ENCODE measurements at regions not wholly inside any gene's neighbourhood (a gene's known extent, or its start where the extent isn't known, plus 50 kb on each side); places are given as distances from the start of the nearest gene placed in this dataset.

DNA sequence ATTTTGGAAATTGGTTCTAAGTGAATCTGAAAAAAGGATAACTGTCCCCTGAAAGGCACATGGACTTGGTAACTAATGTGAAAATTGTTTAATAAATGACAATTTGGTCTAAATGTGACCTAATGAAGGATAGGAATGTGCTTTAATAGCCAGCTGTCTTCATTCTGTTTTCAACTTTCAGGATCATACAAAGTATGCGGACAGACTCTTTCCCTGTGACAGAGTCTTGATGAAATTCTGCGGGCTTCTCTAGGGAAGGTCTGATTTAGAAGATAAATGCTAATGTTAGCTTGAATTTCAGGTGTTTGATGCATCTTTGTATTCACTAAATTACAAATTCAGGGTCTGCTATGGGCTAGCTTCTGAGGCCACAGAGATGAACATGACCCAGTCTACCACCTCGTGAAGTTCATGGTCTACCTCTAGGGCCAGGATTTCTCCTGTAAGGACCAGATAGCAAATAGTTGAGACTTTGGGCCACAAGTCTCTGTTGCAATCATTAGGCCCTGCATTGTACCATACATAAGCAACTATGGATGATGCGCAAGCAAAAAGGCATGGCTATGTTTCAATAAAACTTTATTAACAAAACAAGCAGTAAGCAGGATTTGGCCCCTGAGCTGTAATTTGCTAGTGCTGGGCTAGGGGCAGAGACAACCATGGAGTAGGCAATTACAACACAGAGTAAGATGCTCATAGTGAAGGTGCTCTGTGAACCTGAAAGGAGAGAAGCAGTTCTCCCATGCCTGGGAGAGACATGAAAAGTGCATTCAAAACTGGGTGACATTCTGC lies 368.6 kb downstream of the INHBA start:
- no peak for DNase-seq

- peak; percentile 86 for DNase-seq
Measured at GRCh38 chr7:41333511-41333910, 369.4 kb downstream of the INHBA start.

DNA sequence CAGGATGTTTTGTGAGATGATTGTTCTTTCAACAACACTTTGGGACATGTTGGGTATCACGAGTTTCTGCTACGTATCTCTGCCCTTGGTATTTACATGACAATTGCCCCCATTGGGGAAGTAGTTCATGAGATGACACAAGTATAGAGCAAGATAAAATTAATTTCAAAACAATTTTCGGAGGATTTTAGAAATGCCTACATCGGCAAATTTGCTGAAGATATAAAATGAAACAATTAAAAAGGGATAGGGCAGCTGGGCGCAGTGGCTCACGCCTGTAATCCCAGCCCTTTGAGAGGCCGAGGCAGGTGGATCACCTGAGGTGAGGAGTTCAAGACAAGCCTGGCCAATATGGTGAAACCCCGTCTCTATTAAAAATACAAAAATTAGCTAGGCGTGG lies 371.7 kb downstream of the INHBA start:
- DNase-seq = no peak

DNA sequence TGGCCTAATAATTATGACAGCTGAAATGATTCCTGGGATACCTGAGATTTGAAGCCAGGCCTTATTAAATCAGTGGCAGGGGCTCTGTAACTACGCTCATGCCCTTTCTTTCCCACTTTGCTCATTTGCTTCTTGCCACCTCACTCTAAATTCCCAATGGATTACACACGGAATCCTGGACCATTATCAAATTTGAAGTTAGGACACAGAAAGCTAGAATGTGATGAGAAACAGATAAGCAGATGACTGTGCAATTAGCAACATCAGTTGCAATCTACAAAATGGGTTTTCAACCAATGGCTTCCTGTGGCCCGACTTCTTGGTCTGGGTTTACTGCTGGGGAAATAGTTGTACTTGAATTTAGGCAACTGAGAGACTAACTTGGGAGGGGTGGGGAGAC lies 374.3 kb downstream of the INHBA start:
- peak; percentile 67 for DNase-seq

DNA sequence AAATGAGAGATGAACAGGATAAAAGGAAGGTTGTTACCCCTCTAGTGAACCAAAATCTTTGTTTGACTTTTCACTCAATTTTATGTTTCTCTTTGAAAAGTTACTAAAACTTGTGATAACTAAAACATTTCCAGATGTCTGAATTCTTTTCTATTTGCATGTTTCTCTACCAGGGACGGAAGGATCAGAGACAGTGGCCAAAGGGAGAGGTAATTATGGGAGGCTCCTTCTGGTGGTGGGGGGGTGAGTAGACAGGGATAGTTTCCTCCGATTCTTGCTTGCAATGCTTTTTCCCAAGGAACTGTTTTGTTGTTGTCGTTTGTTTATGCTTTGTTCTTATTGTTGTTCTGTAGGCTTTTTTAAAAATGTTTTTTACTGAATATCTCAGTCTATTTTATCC lies 374.8 kb downstream of the INHBA start:
- peak; percentile 24 for DNase-seq

GRCh38 chr7:41326616-41327015 lies 376.3 kb downstream of the INHBA start:
- DNase-seq = no peak

GRCh38 chr7:41323806-41324205 lies 379.1 kb downstream of the INHBA start:
- DNase-seq = peak; percentile 75

DNA sequence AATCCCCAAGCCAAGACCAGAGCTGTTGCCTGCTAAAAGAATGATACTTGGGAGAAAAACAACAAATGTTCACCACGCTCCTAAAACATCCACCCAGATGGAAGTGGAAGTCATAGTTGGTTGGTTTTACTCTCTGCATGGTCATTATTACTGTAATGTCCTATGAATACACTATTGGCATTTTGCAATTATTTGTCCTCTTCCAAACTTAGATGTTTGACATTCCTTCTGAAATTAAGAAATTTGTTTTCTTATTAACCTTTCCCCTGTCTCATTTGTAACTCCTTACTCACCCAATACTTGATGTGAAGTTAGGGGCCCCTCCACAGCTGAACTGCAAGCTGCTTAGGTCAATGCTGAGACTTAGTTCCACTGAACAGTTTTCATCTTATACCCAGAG lies 383.3 kb downstream of the INHBA start:
- DNase-seq = peak; percentile 43

GRCh38 chr7:41316410-41316809 lies 386.5 kb downstream of the INHBA start:
- no peak for DNase-seq

DNA sequence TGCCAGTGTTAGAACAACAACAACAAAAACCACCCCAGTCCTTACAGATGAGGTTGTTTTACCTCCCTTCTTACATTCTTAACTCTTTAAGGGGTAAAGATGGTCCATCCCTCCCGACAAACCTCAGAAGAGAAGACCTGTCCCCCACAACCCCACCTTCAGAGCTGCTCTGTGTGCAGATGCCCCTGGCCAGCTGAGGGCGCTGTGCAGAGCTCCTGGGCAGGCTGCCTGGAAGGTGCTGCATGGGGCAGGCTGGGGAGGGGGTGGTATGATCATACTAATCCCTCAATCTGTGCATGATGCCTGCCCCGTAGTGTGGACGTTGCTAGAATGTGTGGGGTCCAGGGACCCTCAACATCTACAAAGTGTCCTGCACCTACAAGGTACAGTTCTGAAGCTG lies 387.1 kb downstream of the INHBA start:
- DNase-seq = no peak

DNA sequence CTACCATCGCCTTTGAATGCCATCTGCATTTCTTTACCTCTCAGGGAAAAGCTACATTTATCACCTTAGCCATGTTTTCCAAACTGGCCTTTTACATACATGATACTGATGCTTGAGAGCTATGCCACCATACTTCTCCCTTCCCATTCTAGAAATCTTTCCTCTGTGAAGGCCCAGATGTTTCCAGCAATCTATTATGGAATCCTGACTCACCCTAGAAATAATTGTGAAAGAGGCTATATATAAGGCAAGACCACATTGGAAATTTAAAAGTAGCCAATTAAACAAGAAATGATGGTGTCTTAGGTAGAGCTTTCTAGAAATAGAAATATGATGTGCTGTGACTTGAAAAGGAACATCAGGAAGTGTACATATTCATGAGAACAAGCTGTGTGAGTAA lies 389.7 kb downstream of the INHBA start:
- no peak for DNase-seq

- no peak for DNase-seq
Measured at GRCh38 chr7:41312235-41312634, 390.7 kb downstream of the INHBA start.

DNA sequence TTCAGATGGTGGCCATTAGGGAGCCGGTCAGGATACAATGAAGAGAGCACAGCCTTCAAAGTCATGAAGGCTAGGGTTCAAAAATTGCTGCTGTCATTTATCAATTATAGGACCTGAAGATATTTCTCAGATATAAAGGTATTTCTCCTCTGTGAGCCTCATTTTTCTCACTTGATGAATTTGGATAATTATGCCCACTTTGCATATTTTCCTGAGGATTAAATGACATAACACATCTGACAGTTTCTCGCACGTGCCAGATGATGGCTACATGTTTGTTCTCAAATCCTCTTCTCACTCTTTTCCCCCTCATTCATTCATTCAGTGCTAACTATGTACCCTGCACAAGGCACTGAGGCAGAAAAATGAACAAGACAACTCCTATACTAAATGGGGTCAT lies 391.6 kb downstream of the INHBA start:
- no peak for DNase-seq

- no peak for DNase-seq
Measured at GRCh38 chr7:41306486-41306885, 396.4 kb downstream of the INHBA start.

DNA sequence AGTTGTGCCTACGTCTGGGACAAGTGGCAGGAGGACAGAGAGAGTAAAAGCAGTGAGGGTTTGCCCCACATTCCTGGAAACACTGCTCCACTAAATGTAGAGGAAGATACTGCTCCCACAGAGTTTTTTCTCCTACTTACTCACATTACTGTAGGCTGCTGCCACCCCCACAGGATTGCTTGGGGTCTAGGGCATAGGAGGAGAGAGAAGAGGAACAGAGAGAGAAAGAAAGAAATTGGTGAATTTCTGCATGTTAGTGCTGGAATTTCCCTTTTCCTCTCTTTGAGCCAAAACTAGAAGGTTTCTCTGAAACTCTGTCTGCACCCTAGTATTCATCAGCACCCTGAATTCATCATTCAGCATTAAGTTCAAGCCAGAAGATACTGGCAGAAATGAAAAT lies 397.9 kb downstream of the INHBA start:
- no peak for DNase-seq

GRCh38 chr7:41303709-41304108 lies 399.2 kb downstream of the INHBA start:
- DNase-seq = no peak

GRCh38 chr7:41298409-41298808 lies 404.5 kb downstream of the INHBA start:
- no peak for DNase-seq

DNA sequence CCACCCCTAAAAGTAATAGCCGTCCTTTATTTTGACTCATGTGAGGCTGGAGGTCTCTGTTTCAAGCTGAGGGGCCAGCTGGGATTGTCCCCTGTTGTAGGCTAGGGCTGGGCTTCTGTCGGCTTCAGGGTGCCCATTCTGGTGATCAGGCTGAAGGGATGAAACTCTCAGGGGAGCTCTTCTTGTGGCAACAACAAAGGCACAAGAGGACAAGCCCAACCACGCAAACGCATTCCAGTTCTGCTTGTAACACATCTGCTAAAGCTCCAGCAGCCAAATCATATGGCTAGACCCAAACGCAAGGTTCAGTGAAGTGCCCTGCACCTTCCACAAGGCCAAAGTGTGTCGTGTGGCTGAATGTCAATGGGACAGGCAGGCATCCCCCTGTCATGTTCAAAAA lies 405.7 kb downstream of the INHBA start:
- no peak for DNase-seq

DNA sequence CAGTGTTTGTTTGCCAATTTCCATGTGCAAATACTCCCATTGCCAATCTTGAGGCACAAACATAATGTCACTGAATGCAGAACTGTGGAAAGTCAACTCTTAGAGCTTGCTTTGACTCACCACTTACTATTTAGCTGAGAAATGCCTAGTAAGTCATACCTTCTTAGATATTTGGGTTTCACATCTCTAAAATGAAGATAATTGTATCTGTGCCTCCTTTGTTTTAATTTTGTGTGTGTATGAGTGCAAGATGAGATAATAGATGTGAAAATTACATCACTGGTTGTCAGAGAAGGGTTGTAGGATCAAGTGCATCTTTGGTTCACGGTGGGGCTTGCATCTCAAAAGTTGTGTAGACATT lies 407.5 kb downstream of the INHBA start:
- no peak for DNase-seq

DNA sequence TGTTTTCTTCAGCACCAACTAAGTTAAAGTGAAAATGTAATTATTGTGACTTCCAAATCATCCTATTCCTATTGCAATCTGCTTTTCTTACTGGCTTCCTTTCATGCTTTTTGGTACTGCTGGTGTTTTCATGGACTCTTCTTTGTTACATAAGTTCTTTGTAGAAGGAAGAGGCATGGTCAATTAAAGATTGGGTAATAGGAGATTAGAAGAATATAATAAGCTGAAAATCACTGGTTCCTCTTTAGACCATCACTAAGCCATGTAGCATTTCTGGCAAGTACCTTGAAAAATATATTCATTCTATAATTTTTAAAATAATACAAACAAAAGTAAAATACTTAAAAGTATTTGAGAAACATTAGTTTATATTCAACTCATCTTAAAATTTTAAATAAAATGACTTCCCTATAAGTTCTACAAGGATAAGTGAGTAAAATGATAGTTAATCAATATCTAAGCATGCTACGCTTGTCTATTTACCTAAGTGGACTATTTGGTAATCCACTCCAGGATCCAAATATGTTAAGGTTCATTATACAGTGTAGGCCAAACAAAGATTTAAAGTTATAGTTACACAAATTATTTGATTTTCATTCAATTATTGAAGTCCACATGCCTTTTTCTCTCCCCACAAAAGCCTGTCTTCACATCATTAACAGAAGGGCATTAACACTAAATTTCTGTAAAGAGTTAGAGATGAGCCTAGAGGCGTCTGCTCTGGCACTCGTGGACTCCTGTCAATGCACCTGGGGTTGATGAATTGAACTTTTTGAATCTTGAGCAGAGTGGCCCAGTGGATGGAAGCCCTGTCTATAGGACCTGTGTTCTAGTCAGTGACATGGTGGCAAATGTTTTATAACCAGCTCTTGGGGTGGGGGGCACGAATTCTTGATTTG lies 408.1 kb downstream of the INHBA start:
- DNase-seq = no peak

DNA sequence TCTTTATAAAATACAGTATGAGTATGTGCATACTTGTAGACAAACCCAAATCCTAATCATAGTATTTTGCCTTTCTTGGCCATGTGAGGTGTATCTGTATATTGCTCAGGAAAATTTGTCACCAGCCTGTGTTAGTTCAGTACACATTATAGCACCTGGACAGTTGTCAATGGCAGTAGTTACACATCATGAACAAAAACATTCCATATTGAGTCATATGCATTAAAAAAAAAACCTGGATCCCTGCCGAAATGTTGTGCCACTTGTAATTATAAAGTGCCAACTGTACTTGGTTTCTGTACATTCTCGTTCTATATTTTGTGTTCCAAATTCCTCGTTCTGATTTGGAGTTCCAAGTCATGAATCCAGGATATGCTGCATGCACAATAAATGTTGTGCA lies 410.4 kb downstream of the INHBA start:
- DNase-seq = no peak

- DNase-seq = no peak
Measured at GRCh38 chr7:41287559-41288335, 415.1 kb downstream of the INHBA start.

- no peak for DNase-seq
Measured at GRCh38 chr7:41280491-41280890, 422.4 kb downstream of the INHBA start.

DNA sequence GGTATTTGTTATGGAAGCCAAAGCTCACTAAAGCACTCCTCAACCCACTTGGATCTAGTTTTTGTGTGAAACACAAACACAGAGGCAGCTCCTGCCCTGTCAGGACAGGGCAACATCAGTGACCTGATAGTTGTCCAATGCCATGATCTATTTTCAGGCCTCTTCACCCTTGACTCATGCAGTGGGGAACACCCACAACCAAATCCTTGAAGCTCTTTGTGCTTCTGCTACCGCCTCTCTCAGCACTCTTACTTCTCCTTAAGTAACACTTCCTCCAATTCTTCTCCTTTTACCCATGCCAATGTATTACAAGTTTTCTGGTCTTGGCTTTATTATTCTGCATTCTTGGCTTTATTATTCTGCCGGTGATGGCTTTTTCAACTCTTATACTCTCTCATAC lies 425.3 kb downstream of the INHBA start:
- DNase-seq = no peak

Measured in EL (cell line).